ENCODE measurements at regions not wholly inside any gene's neighbourhood (a gene's known extent, or its start where the extent isn't known, plus 50 kb on each side); places are given as distances from the start of the nearest gene placed in this dataset.

DNA sequence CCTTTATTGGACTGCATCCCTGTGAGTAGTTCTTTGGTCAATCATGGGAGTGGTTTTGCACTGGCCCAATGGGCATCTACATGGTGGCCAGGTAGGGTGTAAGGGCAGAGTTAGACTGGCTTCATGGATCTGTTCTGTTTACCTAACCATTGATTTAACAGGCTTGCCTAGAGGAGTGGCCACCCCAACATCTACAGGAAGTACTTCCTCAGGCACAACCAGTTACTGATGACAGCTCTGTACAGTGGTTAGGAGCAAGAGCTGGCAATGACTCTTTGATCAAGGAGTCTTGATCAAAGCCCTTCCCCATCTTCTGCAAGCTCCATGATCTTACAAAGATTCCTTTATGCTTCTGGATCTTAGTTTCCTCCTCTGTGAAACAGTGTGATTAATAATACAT is 140.9 kb upstream of the CYP1B1 start:
- Histone ChIP-seq H3K9me3 (ENCODE audit: control insufficient read depth, insufficient read depth, low read depth, low read length) (no peaks in the 10 kb centered on the region), H3K27ac (ENCODE audit: insufficient read depth, low read length) (no peak overlapping the region), H3K27me3 (ENCODE audit: control insufficient read depth, insufficient read depth, low read length) (peaks cover 4% of the 10 kb centered on the region), H3K4me1 (ENCODE audit: control insufficient read depth, extremely low read depth, insufficient read depth, low read length) (no peaks in the 10 kb centered on the region), H3K4me3 (replicated peaks in 1 of 4; ENCODE audit: control extremely low read depth in 1 of 4, insufficient read depth in 1 of 4, low read depth in 3 of 4, low read length in 4 of 4) (no peak overlapping the region), H3K79me2 (ENCODE audit: control insufficient read depth, insufficient read depth, low read length) (no peaks in the 10 kb centered on the region), H3K9ac (ENCODE audit: insufficient read depth, low read length) (no peak overlapping the region), H3K36me3 (ENCODE audit: control insufficient read depth, insufficient read depth, low read length) (no peaks in the 10 kb centered on the region), H3K4me2 (ENCODE audit: extremely low read depth, insufficient read depth, low read length) (no peak overlapping the region), H4K20me1 (ENCODE audit: control insufficient read depth, extremely low read depth, insufficient read depth, low read length) (no peaks in the 10 kb centered on the region), H2AFZ (ENCODE audit: low read length) (no peak overlapping the region)
- TF ChIP-seq EZH2 (IDR thresholded peaks at IDR 0.05; ENCODE audit: low read length, missing control alignments): no peak
- TF ChIP-seq, protein P1, sequence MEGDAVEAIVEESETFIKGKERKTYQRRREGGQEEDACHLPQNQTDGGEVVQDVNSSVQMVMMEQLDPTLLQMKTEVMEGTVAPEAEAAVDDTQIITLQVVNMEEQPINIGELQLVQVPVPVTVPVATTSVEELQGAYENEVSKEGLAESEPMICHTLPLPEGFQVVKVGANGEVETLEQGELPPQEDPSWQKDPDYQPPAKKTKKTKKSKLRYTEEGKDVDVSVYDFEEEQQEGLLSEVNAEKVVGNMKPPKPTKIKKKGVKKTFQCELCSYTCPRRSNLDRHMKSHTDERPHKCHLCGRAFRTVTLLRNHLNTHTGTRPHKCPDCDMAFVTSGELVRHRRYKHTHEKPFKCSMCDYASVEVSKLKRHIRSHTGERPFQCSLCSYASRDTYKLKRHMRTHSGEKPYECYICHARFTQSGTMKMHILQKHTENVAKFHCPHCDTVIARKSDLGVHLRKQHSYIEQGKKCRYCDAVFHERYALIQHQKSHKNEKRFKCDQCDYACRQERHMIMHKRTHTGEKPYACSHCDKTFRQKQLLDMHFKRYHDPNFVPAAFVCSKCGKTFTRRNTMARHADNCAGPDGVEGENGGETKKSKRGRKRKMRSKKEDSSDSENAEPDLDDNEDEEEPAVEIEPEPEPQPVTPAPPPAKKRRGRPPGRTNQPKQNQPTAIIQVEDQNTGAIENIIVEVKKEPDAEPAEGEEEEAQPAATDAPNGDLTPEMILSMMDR (conservative IDR thresholded peaks at IDR 0.05 in 1 of 2, IDR thresholded peaks at IDR 0.05 in 1 of 2; ENCODE audit: low read depth in 1 of 2, low read length in 2 of 2): no peak
- DNase-seq (ENCODE audit: low read depth in 2 of 2): no peak

DNA sequence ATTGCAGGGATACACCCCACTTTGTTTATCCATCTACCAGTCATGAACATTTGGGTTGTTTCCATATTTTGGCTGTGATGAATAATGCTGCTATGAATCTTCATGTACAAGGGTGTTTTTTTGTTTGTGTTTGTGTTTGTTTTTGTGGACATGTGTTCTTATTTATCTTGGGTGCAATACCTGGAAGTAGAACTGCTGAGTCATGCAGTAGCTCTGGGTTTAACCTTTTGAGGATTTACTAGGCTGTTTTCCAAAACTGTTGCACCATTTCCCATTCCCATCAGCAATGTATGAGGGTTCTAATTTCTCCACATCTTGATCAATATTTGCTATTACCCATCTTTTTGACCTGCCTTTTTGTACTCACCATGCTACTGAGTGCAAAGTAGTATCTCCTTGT is 140.0 kb upstream of the CYP1B1 start:
- Histone ChIP-seq H3K9ac (ENCODE audit: insufficient read depth, low read length) (no peak overlapping the region), H3K36me3 (ENCODE audit: control insufficient read depth, insufficient read depth, low read length) (no peaks in the 10 kb centered on the region), H4K20me1 (ENCODE audit: control insufficient read depth, extremely low read depth, insufficient read depth, low read length) (no peaks in the 10 kb centered on the region), H3K4me2 (ENCODE audit: extremely low read depth, insufficient read depth, low read length) (no peak overlapping the region), H3K27ac (ENCODE audit: insufficient read depth, low read length) (no peak overlapping the region), H3K79me2 (ENCODE audit: control insufficient read depth, insufficient read depth, low read length) (no peaks in the 10 kb centered on the region), H3K4me3 (replicated peaks in 1 of 4; ENCODE audit: control extremely low read depth in 1 of 4, insufficient read depth in 1 of 4, low read depth in 3 of 4, low read length in 4 of 4) (no peak overlapping the region), H2AFZ (ENCODE audit: low read length) (no peak overlapping the region), H3K4me1 (ENCODE audit: control insufficient read depth, extremely low read depth, insufficient read depth, low read length) (no peaks in the 10 kb centered on the region), H3K27me3 (ENCODE audit: control insufficient read depth, insufficient read depth, low read length) (peaks cover 4% of the 10 kb centered on the region), H3K9me3 (ENCODE audit: control insufficient read depth, insufficient read depth, low read depth, low read length) (no peaks in the 10 kb centered on the region)
- TF ChIP-seq, protein P1 (conservative IDR thresholded peaks at IDR 0.05 in 1 of 2, IDR thresholded peaks at IDR 0.05 in 1 of 2; ENCODE audit: low read depth in 1 of 2, low read length in 2 of 2): no peak
- no peak for TF ChIP-seq EZH2 (IDR thresholded peaks at IDR 0.05; ENCODE audit: low read length, missing control alignments)
- peak; percentile 37 to 74 for DNase-seq (ENCODE audit: low read depth in 2 of 2)

- no peak overlapping the region for H3K4me3 ChIP-seq (replicated peaks in 1 of 4; ENCODE audit: control extremely low read depth in 1 of 4, insufficient read depth in 1 of 4, low read depth in 3 of 4, low read length in 4 of 4)
- no peaks in the 10 kb centered on the region for H3K4me1 ChIP-seq (ENCODE audit: control insufficient read depth, extremely low read depth, insufficient read depth, low read length)
- no peak overlapping the region for H3K4me2 ChIP-seq (ENCODE audit: extremely low read depth, insufficient read depth, low read length)
- H2AFZ ChIP-seq (ENCODE audit: low read length): no peak overlapping the region
- H3K36me3 ChIP-seq (ENCODE audit: control insufficient read depth, insufficient read depth, low read length): no peaks in the 10 kb centered on the region
- no peak for DNase-seq (ENCODE audit: low read depth in 2 of 2)
- no peaks in the 10 kb centered on the region for H4K20me1 ChIP-seq (ENCODE audit: control insufficient read depth, extremely low read depth, insufficient read depth, low read length)
- H3K9me3 ChIP-seq (ENCODE audit: control insufficient read depth, insufficient read depth, low read depth, low read length): no peaks in the 10 kb centered on the region
- H3K27ac ChIP-seq (ENCODE audit: insufficient read depth, low read length): no peak overlapping the region
- no peaks in the 10 kb centered on the region for H3K79me2 ChIP-seq (ENCODE audit: control insufficient read depth, insufficient read depth, low read length)
- no peak overlapping the region for H3K9ac ChIP-seq (ENCODE audit: insufficient read depth, low read length)
- peaks cover 4% of the 10 kb centered on the region for H3K27me3 ChIP-seq (ENCODE audit: control insufficient read depth, insufficient read depth, low read length)
- TF ChIP-seq EZH2 (IDR thresholded peaks at IDR 0.05; ENCODE audit: low read length, missing control alignments): no peak
- TF ChIP-seq, protein P1 (conservative IDR thresholded peaks at IDR 0.05 in 1 of 2, IDR thresholded peaks at IDR 0.05 in 1 of 2; ENCODE audit: low read depth in 1 of 2, low read length in 2 of 2): no peak
Measured at GRCh38 chr2:38215522-38215921, 139.6 kb upstream of the CYP1B1 start.
